H9 (cell line): ENCODE measurements at regions not wholly inside any gene's neighbourhood (a gene's known extent, or its start where the extent isn't known, plus 50 kb on each side); places are given as distances from the start of the nearest gene placed in this dataset.

Source experiments
- DNase-seq: peaks from one replicate; pipeline ENCODE4 v3.0.0-alpha.2; 2017
- H2AFZ ChIP-seq: one replicate; pipeline ENCODE4 v1.6.1; 2013; ENCODE audit warnings: mild to moderate bottlenecking, low read length, control low read depth, moderate library complexity
- H2AK5ac ChIP-seq: 2 replicates; pipeline ENCODE4 v1.6.1; 2013; ENCODE audit warnings: low read length, control low read depth, mixed read lengths; ENCODE audit not compliant: insufficient read length
- H2BK120ac ChIP-seq: one replicate; pipeline ENCODE4 v1.6.1; 2013; ENCODE audit warnings: low read depth, mild to moderate bottlenecking, low read length, control low read depth, inconsistent platforms; ENCODE audit not compliant: poor library complexity, severe bottlenecking
- H2BK12ac ChIP-seq: 2 replicates; pipeline ENCODE4 v1.6.1; 2013; ENCODE audit warnings: low read length, control low read depth, mixed read lengths, low read depth; ENCODE audit not compliant: insufficient read length
- H2BK15ac ChIP-seq: 2 replicates; pipeline ENCODE4 v1.6.1; 2013; ENCODE audit warnings: low read depth, low read length, control low read depth
- H2BK20ac ChIP-seq: one replicate; pipeline ENCODE4 v1.6.1; 2013; ENCODE audit warnings: low read depth, mild to moderate bottlenecking, low read length, control low read depth, inconsistent platforms; ENCODE audit not compliant: poor library complexity, severe bottlenecking
- H2BK5ac ChIP-seq: 2 replicates; pipeline ENCODE4 v1.6.1; 2013; ENCODE audit warnings: low read length, control low read depth, mixed read lengths; ENCODE audit not compliant: insufficient read length
- H3K14ac ChIP-seq: 2 replicates; pipeline ENCODE4 v1.6.1; 2013; ENCODE audit warnings: low read length, control low read depth; ENCODE audit not compliant: insufficient read depth
- H3K18ac ChIP-seq: 2 replicates; pipeline ENCODE4 v1.6.1; 2013; ENCODE audit warnings: low read depth, mild to moderate bottlenecking, mixed read lengths, low read length, control low read depth; ENCODE audit not compliant: insufficient read length
- H3K23ac ChIP-seq: 2 replicates; pipeline ENCODE4 v1.6.1; 2013; ENCODE audit warnings: low read length, control low read depth, mixed read lengths, low read depth; ENCODE audit not compliant: insufficient read length
- H3K23me2 ChIP-seq: 2 replicates; pipeline ENCODE4 v1.6.1; 2013; ENCODE audit warnings: low read depth, mild to moderate bottlenecking, mixed read lengths, low read length, control low read depth; ENCODE audit not compliant: insufficient read length, poor library complexity, severe bottlenecking
- H3K27ac ChIP-seq: 2 replicates; pipeline ENCODE4 v1.5.1; 2013; ENCODE audit warnings: low read length, control low read depth, mixed read lengths, low read depth; ENCODE audit not compliant: insufficient read length
- H3K27me3 ChIP-seq: 2 replicates; pipeline ENCODE4 v1.6.1; 2013; ENCODE audit warnings: low read length, control low read depth, inconsistent platforms; ENCODE audit not compliant: insufficient read depth
- H3K4ac ChIP-seq: 2 replicates; pipeline ENCODE4 v1.6.1; 2013; ENCODE audit warnings: low read depth, mild to moderate bottlenecking, control low read depth, inconsistent platforms, low read length, moderate library complexity
- H3K4me1 ChIP-seq: 2 replicates; pipeline ENCODE4 v1.6.1; 2013; ENCODE audit warnings: low read length, control low read depth, inconsistent platforms; ENCODE audit not compliant: insufficient read depth
- H3K4me2 ChIP-seq: 2 replicates; pipeline ENCODE4 v1.6.1; 2013; ENCODE audit warnings: low read length, control low read depth, mixed read lengths; ENCODE audit not compliant: insufficient read length, insufficient read depth
- H3K56ac ChIP-seq: 2 replicates; pipeline ENCODE4 v1.6.1; 2013; ENCODE audit warnings: low read depth, mild to moderate bottlenecking, mixed read lengths, low read length, control low read depth; ENCODE audit not compliant: insufficient read length
- H3K79me1 ChIP-seq: 2 replicates; pipeline ENCODE4 v1.6.1; 2013; ENCODE audit warnings: low read depth, mild to moderate bottlenecking, moderate library complexity, low read length, control low read depth, inconsistent platforms; ENCODE audit not compliant: insufficient read depth, poor library complexity, severe bottlenecking
- H3K79me2 ChIP-seq: 2 replicates; pipeline ENCODE4 v1.6.1; 2013; ENCODE audit warnings: low read length, control low read depth, inconsistent platforms; ENCODE audit not compliant: insufficient read depth
- H3K9ac ChIP-seq: 2 replicates; pipeline ENCODE4 v1.6.1; 2013; ENCODE audit warnings: low read length, control low read depth, mixed read lengths; ENCODE audit not compliant: insufficient read length; ENCODE audit errors: extremely low read depth
- H3K9me3 ChIP-seq: one replicate; pipeline ENCODE4 v1.6.1; 2013; ENCODE audit warnings: low read depth, low read length, inconsistent platforms; ENCODE audit not compliant: control insufficient read depth
- H3T11ph ChIP-seq: one replicate; pipeline ENCODE4 v1.6.1; 2013; ENCODE audit warnings: mild to moderate bottlenecking, low read length, control low read depth, inconsistent platforms
- H4K20me1 ChIP-seq: one replicate; pipeline ENCODE4 v1.6.1; 2013; ENCODE audit not compliant: control insufficient read depth, insufficient read length, insufficient read depth
- H4K5ac ChIP-seq: 2 replicates; pipeline ENCODE4 v1.6.1; 2013; ENCODE audit warnings: low read depth, mild to moderate bottlenecking, mixed read lengths, low read length, control low read depth; ENCODE audit not compliant: insufficient read length
- H4K8ac ChIP-seq: replicated peaks from 2 replicates; pipeline ENCODE4 v1.6.1; 2013; ENCODE audit warnings: low read length, control low read depth, mixed read lengths, low read depth; ENCODE audit not compliant: insufficient read length
- H4K91ac ChIP-seq: 2 replicates; pipeline ENCODE4 v1.6.1; 2013; ENCODE audit warnings: low read depth, mild to moderate bottlenecking, moderate library complexity, mixed read lengths, low read length, control low read depth; ENCODE audit not compliant: insufficient read length
- H3K27ac Mint-ChIP-seq, 3 experiments: 2 replicates in 2 of 3; 3 replicates in 1 of 3; pipeline ENCODE4 v1.8.0; 2020 to 2021; ENCODE audit warnings: mixed read lengths in 3 of 3, mild to moderate bottlenecking in 1 of 3, moderate library complexity in 1 of 3
- H3K27me3 Mint-ChIP-seq: 2 replicates; pipeline ENCODE4 v1.8.0; 2021; ENCODE audit warnings: low read depth, mild to moderate bottlenecking, moderate library complexity, mixed read lengths
- H3K36me3 Mint-ChIP-seq, 3 experiments: 2 replicates in 2 of 3; 3 replicates in 1 of 3; pipeline ENCODE4 v1.8.0; 2020 to 2021; ENCODE audit warnings: low read depth in 3 of 3, mixed read lengths in 3 of 3; ENCODE audit not compliant: insufficient read depth in 1 of 3
- H3K4me1 Mint-ChIP-seq, 2 experiments: 2 replicates each; pipeline ENCODE4 v1.8.0; 2020; ENCODE audit warnings: mixed read lengths in 2 of 2
- H3K4me3 Mint-ChIP-seq, 2 experiments: 2 replicates in 1 of 2; 3 replicates in 1 of 2; pipeline ENCODE4 v1.8.0; 2020 to 2021; ENCODE audit warnings: mild to moderate bottlenecking in 2 of 2, mixed read lengths in 2 of 2, moderate library complexity in 1 of 2
- H3K9me3 Mint-ChIP-seq, 2 experiments: 2 replicates in 1 of 2; 3 replicates in 1 of 2; pipeline ENCODE4 v1.8.0; 2020; ENCODE audit warnings: mild to moderate bottlenecking in 2 of 2, mixed read lengths in 2 of 2, moderate library complexity in 1 of 2
- WGBS: extraction: QIAGEN DNeasy Blood & Tissue Kit; methylation state at CpG from one replicate; pipeline ENCODE4 v1.1.7; 2013; ENCODE audit warnings: missing lambda C conversion rate, low lambda C conversion rate, mixed read lengths; ENCODE audit not compliant: insufficient read length; ENCODE audit errors: extremely low coverage; 5-methylcytosine and 5-hydroxymethylcytosine counted together
- TF ChIP-seq, protein P1 (sequence below): fragments of 200-600 bp; sonication (generic); conservative IDR thresholded peaks from 3 replicates; pipeline ENCODE4 v1.8.0; 2021; ENCODE audit warnings: antibody characterized with exemption, mild to moderate bottlenecking

GRCh38 chr2:200013906-200014305 lies 58.5 kb downstream of the MAIP1 start:
- no peak overlapping the region for H2BK5ac ChIP-seq
- no peak overlapping the region for H3K4ac ChIP-seq
- H2AK5ac ChIP-seq: no peak overlapping the region
- H2BK12ac ChIP-seq: no peak overlapping the region
- H2BK120ac ChIP-seq: no peak overlapping the region
- H4K5ac ChIP-seq: no peak overlapping the region
- no peak overlapping the region for H3K23ac ChIP-seq
- H3K27me3 ChIP-seq: no peaks in the 10 kb centered on the region
- H4K8ac ChIP-seq: no peak overlapping the region
- no peak overlapping the region for H3T11ph ChIP-seq
- WGBS: no CpG with 5 or more reads among the region's 3 CpGs
- Mint-ChIP-seq H3K4me1 (peaks cover 0 to 9% of the 10 kb centered on the region in 2 experiments; a peak in 3 of 4 replicates), H3K4me3 (no peak overlapping the region), H3K27ac (no peak overlapping the region), H3K27me3 (no peaks in the 10 kb centered on the region; the same call in 1 of the 2 replicates), H3K9me3 (peaks cover 22 to 27% of the 10 kb centered on the region in 2 experiments), H3K36me3 (peaks cover 19 to 30% (median 24%) of the 10 kb centered on the region in 3 experiments; a peak in 6 of 7 replicates)
- no peak overlapping the region for H3K27ac ChIP-seq
- H3K9me3 ChIP-seq: no peaks in the 10 kb centered on the region
- no peak overlapping the region for H3K14ac ChIP-seq
- no peaks in the 10 kb centered on the region for H3K79me2 ChIP-seq
- no peaks in the 10 kb centered on the region for H3K23me2 ChIP-seq
- H3K4me2 ChIP-seq: no peak overlapping the region
- H4K20me1 ChIP-seq: no peaks in the 10 kb centered on the region
- no peaks in the 10 kb centered on the region for H3K4me1 ChIP-seq
- H2BK15ac ChIP-seq: no peak overlapping the region
- H3K18ac ChIP-seq: no peak overlapping the region
- TF ChIP-seq, protein P1, sequence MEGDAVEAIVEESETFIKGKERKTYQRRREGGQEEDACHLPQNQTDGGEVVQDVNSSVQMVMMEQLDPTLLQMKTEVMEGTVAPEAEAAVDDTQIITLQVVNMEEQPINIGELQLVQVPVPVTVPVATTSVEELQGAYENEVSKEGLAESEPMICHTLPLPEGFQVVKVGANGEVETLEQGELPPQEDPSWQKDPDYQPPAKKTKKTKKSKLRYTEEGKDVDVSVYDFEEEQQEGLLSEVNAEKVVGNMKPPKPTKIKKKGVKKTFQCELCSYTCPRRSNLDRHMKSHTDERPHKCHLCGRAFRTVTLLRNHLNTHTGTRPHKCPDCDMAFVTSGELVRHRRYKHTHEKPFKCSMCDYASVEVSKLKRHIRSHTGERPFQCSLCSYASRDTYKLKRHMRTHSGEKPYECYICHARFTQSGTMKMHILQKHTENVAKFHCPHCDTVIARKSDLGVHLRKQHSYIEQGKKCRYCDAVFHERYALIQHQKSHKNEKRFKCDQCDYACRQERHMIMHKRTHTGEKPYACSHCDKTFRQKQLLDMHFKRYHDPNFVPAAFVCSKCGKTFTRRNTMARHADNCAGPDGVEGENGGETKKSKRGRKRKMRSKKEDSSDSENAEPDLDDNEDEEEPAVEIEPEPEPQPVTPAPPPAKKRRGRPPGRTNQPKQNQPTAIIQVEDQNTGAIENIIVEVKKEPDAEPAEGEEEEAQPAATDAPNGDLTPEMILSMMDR: no peak
- no peak overlapping the region for H2AFZ ChIP-seq
- no peaks in the 10 kb centered on the region for H3K79me1 ChIP-seq
- no peak for DNase-seq
- H3K56ac ChIP-seq: no peak overlapping the region
- H4K91ac ChIP-seq: no peak overlapping the region
- no peak overlapping the region for H3K9ac ChIP-seq
- H2BK20ac ChIP-seq: no peak overlapping the region
